ENCODE measurements at regions not wholly inside any gene's neighbourhood (a gene's known extent, or its start where the extent isn't known, plus 50 kb on each side); places are given as distances from the start of the nearest gene placed in this dataset.

GRCh38 chr5:154129013-154129412 lies 61.5 kb upstream of the GALNT10 start:
- ATAC-seq, result no peak
- CTCF ChIA-PET, result interaction anchor here (0.7 to 1.3 kb wide), 2 partner anchors 28 to 227 kb away, joined by 3 to 6 read pairs; no protein-coding TSS in a partner anchor

GRCh38 chr5:154129921-154130320 lies 60.6 kb upstream of the GALNT10 start:
- ChIA-PET CTCF (interaction anchor here (0.7 to 1.3 kb wide), 2 partner anchors 27 to 226 kb away, joined by 3 to 6 read pairs; no protein-coding TSS in a partner anchor), POLR2A (no interaction called here)
- no peaks in the 10 kb centered on the region for H3K36me3 Mint-ChIP-seq
- H3K27me3 Mint-ChIP-seq (ENCODE audit: low read depth), result no peaks in the 10 kb centered on the region; the same call in 1 of the 2 replicates
- H3K9me3 Mint-ChIP-seq, result peaks cover 6% of the 10 kb centered on the region
- ATAC-seq (no peak), DNase-seq (ENCODE audit: low spot score) (no peak)
- no peak overlapping the region for H3K27ac Mint-ChIP-seq
- H3K4me1 Mint-ChIP-seq, result peaks cover 10% of the 10 kb centered on the region
- no peak overlapping the region for H3K4me3 Mint-ChIP-seq
- TF ChIP-seq ZNF317 (CRISPR knock-in tag; IDR thresholded peaks at IDR 0.05; ENCODE audit: borderline replicate concordance, low read depth) (no peak), MXD4 (CRISPR knock-in tag; IDR thresholded peaks at IDR 0.05; ENCODE audit: borderline replicate concordance) (no peak), ZNF512 (CRISPR knock-in tag; IDR thresholded peaks at IDR 0.05; ENCODE audit: borderline replicate concordance) (no peak), AFF4 (CRISPR knock-in tag; IDR thresholded peaks at IDR 0.05; ENCODE audit: borderline replicate concordance) (no peak), SMAD4 (CRISPR knock-in tag; IDR thresholded peaks at IDR 0.05) (no peak), TEAD4 (CRISPR knock-in tag; IDR thresholded peaks at IDR 0.05) (no peak), ERG (CRISPR knock-in tag; IDR thresholded peaks at IDR 0.05) (no peak), ATF1 (CRISPR knock-in tag; IDR thresholded peaks at IDR 0.05) (no peak), NFYB (CRISPR knock-in tag; conservative IDR thresholded peaks at IDR 0.05; ENCODE audit: low read depth) (no peak), E2F1 (CRISPR knock-in tag; IDR thresholded peaks at IDR 0.05) (no peak), ZNF532 (CRISPR knock-in tag; IDR thresholded peaks at IDR 0.05; ENCODE audit: borderline replicate concordance) (no peak), ZNF263 (CRISPR knock-in tag; IDR thresholded peaks at IDR 0.05; ENCODE audit: low read depth) (no peak), ETV6 (CRISPR knock-in tag; IDR thresholded peaks at IDR 0.05) (no peak)

More at GRCh38 chr5:154129013-154129412, 61.5 kb upstream of the GALNT10 start:
- TF ChIP-seq HMGXB4 (CRISPR knock-in tag; IDR thresholded peaks at IDR 0.05), result no peak
- no peak for TF ChIP-seq IRF2 (CRISPR knock-in tag; IDR thresholded peaks at IDR 0.05; ENCODE audit: borderline replicate concordance, low read depth)
- no peak for TF ChIP-seq E2F5 (CRISPR knock-in tag; IDR thresholded peaks at IDR 0.05)
- no peak for TF ChIP-seq ZNF423 (CRISPR knock-in tag; IDR thresholded peaks at IDR 0.05)
- no peak for TF ChIP-seq ZNF671 (CRISPR knock-in tag; IDR thresholded peaks at IDR 0.05)
- no peak for TF ChIP-seq CBFB (CRISPR knock-in tag; IDR thresholded peaks at IDR 0.05; ENCODE audit: low read depth)
- Mint-ChIP-seq H3K9me3 (peaks cover 15% of the 10 kb centered on the region), H3K4me3 (no peak overlapping the region), H3K36me3 (no peaks in the 10 kb centered on the region), H3K27ac (no peak overlapping the region), H3K27me3 (ENCODE audit: low read depth) (no peaks in the 10 kb centered on the region; the same call in 1 of the 2 replicates), H3K4me1 (peaks cover 4% of the 10 kb centered on the region; the same call in 1 of the 2 replicates)
- POLR2A ChIA-PET, result no interaction called here
- no peak for DNase-seq (ENCODE audit: low spot score)
